RWPE1 (cell line): ENCODE measurements at regions not wholly inside any gene's neighbourhood (a gene's known extent, or its start where the extent isn't known, plus 50 kb on each side); places are given as distances from the start of the nearest gene placed in this dataset.

Source experiments
- CTCF ChIA-PET: fragments of 350-600 bp; sonication (Branson Sonifier 250); formaldehyde crosslinking; extraction: SDS; loops from one replicate; lab custom pipeline; 2021; lab: Yijun Ruan, JAX
- POLR2A ChIA-PET: fragments of 400-600 bp; formaldehyde crosslinking; extraction: SDS; loops from one replicate; lab custom pipeline; 2020; ENCODE audit warnings: antibody characterized with exemption; ENCODE audit not compliant: low non-redundant PET; lab: Yijun Ruan, JAX
- DNase-seq: peaks from one replicate; pipeline ENCODE4 v3.0.0; 2012; ENCODE audit warnings: low spot score
- H3K27ac ChIP-seq: fragments of 450-650 bp; 2 replicates; pipeline ENCODE4 v1.5.1; 2017
- CTCF ChIP-seq: fragments of 450-650 bp; conservative IDR thresholded peaks from 2 replicates; pipeline ENCODE4 v1.5.1; 2017; ENCODE audit warnings: low read depth, mild to moderate bottlenecking

DNA sequence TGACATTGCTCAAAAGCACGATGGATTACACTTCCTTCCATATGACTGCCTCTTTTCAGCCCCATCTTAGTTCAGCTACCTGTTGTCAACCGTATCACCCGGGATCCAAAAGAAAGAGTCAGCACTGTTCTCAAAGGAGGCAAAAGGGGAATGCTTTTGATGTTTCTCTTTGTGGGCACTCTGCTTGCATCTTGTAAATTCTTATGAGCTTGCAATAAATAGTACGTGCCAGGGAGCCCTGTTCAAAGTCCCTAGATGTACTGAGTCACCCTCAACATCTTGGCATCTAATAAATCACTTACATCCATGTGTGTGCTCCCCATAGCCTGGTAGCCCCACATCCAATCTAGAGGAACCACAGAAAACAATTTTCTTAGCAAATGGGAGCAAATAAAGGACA is 256.9 kb downstream of the SUCLG1 start:
- TF ChIP-seq CTCF = no peak
- POLR2A ChIA-PET = no interaction called here
- no peak for DNase-seq
- H3K27ac ChIP-seq = no peak overlapping the region
- CTCF ChIA-PET = no interaction called here

DNA sequence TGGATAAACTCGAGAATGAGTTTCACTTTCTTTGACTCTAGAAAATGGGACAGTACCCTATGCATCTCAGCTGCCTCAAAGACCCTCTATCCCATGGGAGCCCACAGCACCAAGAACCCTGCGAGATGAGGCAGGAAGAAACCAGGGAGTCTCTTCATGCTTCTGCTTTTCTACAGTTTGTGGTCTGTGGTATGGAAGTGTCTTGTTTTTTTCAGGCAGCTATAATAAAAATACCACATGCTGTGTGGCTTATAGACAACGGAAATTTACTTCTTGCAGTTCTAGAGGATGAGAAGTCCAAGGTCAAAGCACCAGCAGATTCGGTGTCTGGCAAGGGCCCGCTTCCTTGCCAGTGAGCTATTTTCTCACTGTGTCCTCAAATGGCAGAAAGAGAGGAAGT is 257.9 kb downstream of the SUCLG1 start:
- no peak for TF ChIP-seq CTCF
- H3K27ac ChIP-seq = no peak overlapping the region
- ChIA-PET CTCF (no interaction called here), POLR2A (no interaction called here)
- no peak for DNase-seq

- ChIA-PET POLR2A (interaction anchor here (0.7 kb wide), 1 partner anchor 12 kb away, joined by 3 read pairs; no protein-coding TSS in a partner anchor), CTCF (interaction anchor here (0.6 kb wide), 1 partner anchor 103 kb away, joined by 3 read pairs; no protein-coding TSS in a partner anchor)
- DNase-seq = no peak
- H3K27ac ChIP-seq = no peak overlapping the region
- TF ChIP-seq CTCF = no peak
Measured at GRCh38 chr2:84197901-84198300, 261.2 kb downstream of the SUCLG1 start.

DNA sequence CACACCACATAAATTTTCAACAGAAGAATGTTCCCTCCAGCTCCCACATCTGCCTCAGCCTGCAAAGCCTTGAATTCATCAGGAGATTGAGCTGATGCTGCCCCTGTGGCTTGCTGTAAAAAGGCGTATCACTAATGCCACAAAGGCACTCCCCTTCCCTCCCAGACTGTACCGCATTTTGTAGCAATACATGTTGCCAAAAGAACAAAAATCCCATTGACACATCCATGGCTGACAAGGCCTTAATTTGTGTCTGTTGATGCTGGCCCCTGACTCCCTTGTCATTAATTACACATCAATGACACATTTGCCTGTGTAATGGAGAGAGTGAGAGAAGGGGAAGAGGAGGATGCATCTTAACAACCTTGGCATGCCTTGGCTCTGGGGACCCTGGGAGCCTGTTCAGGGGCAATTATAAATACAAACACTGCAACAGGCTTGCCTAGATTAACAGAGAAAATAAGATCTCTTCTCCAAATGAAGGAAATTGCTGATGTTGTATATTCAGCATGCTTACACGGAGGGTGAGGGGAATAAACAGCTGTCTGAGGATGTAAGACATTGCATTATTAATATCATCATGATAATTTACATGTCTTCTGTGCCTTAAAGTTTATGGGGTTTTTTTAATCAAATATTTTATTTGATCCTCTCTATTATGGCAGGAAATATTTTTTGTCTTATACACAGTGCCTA is 264.0 kb downstream of the SUCLG1 start:
- no peak overlapping the region for H3K27ac ChIP-seq
- POLR2A ChIA-PET = no interaction called here
- TF ChIP-seq CTCF = no peak
- DNase-seq = no peak
- CTCF ChIA-PET = no interaction called here

DNA sequence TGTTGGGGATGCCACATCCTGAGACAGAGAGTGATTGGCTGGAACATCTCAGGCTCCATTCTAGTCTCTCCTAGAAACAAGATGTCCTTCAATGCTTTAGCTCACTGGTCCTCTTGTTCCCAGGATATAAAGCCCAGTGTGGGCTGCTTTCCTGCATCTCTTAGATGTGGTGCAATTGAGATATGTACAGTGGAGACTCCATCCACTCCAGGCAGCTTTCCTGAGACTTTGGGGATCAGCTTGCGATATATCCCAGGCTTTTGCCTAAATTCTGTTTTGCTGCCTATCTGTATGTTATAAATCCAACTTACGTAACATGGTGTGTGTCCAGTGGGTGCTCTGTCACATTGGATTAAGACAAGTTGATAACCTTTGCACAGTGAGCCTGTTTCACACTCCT is 264.9 kb downstream of the SUCLG1 start:
- H3K27ac ChIP-seq = no peak overlapping the region
- CTCF ChIA-PET = no interaction called here
- TF ChIP-seq CTCF = no peak
- POLR2A ChIA-PET = no interaction called here
- no peak for DNase-seq

- ChIA-PET POLR2A (no interaction called here), CTCF (interaction anchor here (0.6 kb wide), 1 partner anchor 326 kb away, joined by 3 read pairs; no protein-coding TSS in a partner anchor)
- no peak for TF ChIP-seq CTCF
- DNase-seq = no peak
- no peak overlapping the region for H3K27ac ChIP-seq
Measured at GRCh38 chr2:84187258-84187657, 271.8 kb downstream of the SUCLG1 start.
